Epithelial cell of prostate (primary cell): ENCODE measurements at regions not wholly inside any gene's neighbourhood (a gene's known extent, or its start where the extent isn't known, plus 50 kb on each side); places are given as distances from the start of the nearest gene placed in this dataset.

Experiments used
- DNase-seq: peaks from one replicate; pipeline ENCODE4 v3.0.0-alpha.2; 2011; ENCODE audit warnings: low read depth, low spot score
- H3K27ac ChIP-seq: fragments of 450-650 bp; 2 replicates; pipeline ENCODE4 v1.5.1; 2017; ENCODE audit warnings: mild to moderate bottlenecking

DNA sequence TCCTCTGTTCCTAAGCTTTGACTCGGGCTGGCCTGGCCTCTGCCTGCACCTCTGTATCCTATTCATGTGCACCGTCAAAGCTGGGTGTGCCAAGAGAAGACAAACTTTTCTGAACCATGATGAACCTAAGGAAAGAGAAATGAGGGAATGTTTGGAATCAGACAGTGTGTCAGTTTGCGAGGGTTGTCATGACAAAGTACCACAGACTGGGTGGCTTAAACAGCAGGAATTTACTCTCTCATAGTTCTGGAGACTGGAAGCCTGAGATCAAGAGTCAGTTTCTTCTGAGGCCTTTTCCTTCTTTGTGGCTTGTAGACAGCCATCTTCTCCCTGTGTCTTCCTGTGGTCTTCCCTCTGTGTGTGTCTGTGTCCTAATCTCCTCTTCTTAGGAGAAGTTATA is 129.0 kb downstream of the KATNIP start:
- H3K27ac ChIP-seq, result no peak overlapping the region
- no peak for DNase-seq

DNA sequence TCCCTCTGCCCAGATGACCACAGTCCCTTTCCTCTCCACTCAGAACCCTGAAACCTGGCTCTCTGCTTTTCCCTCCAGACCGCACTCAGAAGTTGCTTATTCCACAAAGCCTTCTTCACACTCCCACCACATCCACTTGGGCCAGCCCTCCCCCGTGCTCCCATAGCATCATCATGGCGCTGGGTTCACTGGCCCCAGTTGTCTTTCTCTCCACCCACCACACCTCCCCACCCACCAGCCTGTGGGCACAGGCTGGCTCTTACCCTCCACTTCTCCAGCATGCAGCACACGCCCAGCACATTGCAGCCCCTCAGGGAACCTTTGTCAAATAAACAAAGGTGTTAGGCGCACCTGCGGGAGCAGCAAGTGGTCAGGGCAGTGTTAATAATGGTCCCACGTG is 130.0 kb downstream of the KATNIP start:
- no peak overlapping the region for H3K27ac ChIP-seq
- no peak for DNase-seq

DNA sequence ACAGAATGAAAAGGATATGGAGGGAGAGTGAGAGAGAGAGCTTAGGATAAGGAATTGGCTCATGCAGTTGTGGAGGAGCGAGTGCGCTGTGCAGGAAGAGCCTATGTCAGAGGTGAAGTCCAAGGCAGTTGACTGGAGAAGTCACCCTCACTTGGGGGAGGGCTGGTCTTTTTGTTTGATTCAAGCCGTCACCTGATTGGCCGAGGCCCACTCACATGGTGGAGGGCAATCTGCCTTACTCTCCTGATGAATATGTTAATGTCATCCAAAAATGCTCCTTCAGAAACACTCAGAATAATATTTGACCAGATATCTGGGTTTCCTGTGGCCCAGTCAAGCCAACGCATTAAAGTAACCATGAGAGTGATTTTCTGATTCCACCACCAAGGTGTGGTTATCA is 131.7 kb downstream of the KATNIP start:
- H3K27ac ChIP-seq, result no peak overlapping the region
- DNase-seq, result no peak

DNA sequence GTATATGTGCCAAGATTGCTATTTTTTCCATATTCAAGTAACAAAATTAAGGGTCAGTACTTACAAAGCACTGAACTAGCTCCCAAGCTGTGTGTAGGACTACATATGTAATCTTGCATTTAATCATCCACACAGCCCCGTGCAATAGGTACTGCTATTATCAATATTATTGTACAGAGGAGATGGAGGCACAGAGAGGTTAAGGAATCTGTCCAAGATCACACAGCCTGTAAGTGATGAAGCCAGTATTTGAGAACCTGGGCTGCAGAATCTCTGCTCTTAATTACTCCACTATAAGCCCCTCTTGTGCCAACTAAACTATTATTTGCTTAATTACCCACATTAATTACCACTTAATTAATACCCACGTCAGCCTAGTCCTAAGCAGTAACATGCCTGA is 134.1 kb downstream of the KATNIP start:
- no peak for DNase-seq
- no peak overlapping the region for H3K27ac ChIP-seq

DNA sequence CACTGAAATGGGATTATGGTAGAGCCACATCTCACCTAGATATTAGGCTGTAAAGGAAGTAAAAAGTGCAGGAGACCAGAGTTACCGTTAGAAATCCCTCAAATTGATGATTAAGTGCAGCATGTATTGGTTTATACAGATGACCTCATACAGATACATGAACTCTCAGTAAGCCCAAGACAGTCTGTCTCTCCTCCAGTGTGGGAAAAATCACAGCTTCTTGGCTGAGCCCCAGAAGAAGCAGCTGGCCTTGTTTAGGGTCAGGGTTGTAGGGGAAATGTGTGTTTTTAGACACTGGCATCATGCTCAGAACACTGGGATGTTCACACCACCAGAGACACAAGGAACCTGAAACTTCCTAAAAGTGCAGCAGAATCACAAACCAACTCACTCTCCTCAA is 135.9 kb downstream of the KATNIP start:
- H3K27ac ChIP-seq, result no peak overlapping the region
- DNase-seq, result no peak

DNA sequence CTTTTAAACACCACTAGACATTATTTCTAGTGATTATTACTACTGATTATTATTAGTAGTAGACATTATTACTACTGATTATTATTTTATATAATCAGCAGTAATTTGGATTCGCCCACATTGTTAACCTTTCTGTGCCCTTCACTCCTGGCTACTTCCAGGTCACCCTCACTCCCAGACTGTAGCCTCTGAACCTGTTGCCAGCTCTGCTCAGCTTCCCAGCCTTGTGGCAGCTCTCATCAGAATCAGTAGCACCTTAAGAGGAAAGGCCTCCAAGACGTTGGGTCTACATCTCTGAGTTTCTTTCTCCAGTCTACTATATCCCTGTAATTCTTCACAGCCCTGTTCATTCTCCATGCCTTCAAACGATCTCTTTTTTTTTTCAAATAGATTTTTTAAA is 137.0 kb downstream of the KATNIP start:
- H3K27ac ChIP-seq, result no peak overlapping the region
- no peak for DNase-seq

DNA sequence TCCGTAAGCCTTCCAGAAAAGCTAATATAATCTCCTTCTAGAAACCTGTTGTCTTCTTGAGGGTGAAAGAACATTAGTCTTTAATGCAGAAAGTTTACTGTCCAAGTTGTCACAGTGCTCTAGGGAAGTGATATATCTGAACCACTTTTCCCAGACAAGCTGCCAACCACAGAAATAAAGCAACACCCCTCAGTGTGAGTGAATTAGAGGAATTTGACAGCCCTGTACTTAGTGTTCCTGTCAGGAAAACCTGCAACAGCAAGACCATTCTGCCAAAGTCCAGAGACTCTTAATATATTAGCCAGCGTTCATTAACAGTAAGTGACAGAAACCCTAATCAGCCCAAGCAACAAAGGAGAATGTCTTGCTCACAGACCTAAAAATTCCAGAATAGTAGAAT is 137.7 kb downstream of the KATNIP start:
- DNase-seq, result no peak

DNA sequence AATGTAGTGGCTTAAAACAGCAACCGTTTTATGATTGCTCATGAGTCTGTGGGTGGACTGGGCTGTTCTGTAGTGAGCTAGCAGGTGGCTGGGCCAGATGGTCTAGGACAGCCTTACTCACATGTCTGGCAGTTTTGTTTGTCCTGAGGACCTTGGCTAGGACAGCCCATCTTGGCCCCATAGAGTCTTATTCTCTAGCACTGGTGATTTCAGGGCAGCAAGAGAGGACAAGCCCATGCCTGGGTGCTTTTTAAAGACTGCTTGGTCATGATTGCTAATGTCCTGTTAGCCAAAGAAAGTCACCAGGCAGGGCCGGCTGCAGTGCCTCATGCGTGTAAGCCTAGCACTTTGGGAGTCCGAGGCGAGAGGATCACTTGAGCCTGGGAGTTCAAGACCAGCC is 139.8 kb downstream of the KATNIP start:
- no peak for DNase-seq
- H3K27ac ChIP-seq, result no peak overlapping the region

More for the DNA sequence above, 137.7 kb downstream of the KATNIP start:
- no peak overlapping the region for H3K27ac ChIP-seq

DNA sequence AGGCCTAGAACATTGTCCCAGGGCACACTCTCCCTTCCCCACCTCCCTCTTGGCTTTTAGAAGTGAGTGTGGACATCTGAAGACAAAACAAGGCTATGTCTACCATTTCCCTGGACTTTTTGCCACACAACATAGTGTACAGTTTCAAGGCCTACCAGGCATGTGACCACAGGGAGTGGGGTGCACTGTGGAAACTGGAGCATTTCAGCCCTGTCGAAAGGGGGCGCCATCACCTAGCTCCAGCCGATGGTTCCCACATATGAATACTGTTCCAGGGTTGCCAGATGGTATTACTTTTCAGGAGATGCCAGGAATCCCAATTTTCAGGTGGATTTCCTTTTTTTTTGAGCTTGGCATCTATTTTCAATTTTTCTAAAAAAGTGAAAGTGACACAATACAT is 140.7 kb downstream of the KATNIP start:
- DNase-seq, result no peak
- no peak overlapping the region for H3K27ac ChIP-seq

DNA sequence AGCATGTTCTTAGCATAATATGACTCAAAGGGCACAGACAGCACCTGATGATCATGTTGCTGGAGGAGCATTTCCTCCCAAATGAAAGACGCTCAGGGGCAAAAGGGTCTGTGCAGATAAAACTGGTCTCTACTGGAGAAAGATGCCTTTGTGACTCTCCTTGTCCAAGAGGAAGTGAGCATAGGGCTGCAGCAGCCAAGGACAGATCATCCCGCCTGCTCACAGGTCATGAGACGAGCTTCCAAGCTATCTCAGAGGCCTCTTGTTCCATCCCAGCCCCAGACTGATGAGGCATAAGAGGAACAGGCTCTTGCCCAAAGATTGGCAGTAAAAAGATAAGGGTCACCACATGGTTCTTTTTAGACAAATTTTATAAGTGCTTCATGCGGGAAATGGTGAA is 141.8 kb downstream of the KATNIP start:
- no peak overlapping the region for H3K27ac ChIP-seq
- DNase-seq, result no peak

DNA sequence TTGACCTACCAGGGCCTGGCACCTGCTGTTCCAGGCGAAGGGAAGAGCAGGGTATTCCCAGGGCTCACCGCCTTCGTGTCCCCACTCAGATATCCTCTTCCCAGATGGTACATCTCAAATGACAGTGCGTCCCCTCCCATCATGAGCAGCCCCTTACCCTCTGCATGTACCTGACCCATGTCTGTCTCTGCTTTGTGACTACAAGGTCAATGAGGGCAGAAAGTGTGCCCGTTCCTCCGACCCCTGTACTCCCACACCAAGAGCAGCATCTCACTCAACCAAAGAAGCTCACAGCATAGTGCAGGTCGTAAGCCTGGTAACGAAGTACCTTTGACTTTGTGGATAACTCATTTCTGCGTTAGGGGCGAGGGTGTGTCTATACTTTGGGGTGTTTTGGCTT is 142.6 kb downstream of the KATNIP start:
- no peak for DNase-seq

DNA sequence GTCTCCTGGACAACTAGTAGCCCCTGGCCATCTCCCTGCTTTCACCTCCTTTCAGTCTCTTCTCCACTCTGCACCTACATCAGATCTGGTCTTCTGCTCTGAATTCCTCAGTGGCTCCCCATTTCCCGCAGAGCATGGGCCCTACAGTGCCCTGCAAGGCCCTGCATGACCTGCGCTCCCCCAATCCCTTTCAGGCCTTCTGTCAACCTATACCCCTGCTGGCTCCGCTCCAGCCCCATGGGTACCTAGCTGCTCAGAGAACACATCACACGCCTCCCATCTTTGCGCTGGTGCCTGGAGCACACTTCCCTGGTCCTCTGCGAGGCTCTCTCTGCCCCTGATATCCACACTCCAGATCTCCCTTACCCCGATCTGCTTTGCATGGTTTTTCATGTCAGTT is 145.2 kb downstream of the KATNIP start:
- DNase-seq, result no peak
- no peak overlapping the region for H3K27ac ChIP-seq

More for the DNA sequence above, 142.6 kb downstream of the KATNIP start:
- no peak overlapping the region for H3K27ac ChIP-seq

DNA sequence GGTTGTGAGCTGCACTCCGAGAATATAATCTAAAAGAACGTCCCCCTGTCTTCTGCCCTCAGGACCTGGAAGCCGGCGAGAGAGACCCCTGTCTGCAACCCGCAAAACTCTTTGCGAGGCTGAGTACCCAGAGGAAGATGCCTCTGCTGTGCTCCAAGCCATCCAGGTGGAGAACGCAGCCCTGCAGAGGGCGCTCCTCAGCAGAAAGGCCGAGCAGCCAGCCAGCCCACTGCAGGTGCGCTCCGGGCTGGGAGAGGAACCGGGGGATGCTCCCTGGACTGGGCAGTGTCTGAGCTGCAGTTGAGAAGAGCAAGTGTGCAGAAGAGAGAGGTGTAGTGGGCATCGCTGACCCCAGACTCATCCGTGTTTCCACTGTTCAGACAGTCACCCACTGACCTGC is 148.3 kb downstream of the KATNIP start:
- no peak for DNase-seq
- H3K27ac ChIP-seq, result no peak overlapping the region

DNA sequence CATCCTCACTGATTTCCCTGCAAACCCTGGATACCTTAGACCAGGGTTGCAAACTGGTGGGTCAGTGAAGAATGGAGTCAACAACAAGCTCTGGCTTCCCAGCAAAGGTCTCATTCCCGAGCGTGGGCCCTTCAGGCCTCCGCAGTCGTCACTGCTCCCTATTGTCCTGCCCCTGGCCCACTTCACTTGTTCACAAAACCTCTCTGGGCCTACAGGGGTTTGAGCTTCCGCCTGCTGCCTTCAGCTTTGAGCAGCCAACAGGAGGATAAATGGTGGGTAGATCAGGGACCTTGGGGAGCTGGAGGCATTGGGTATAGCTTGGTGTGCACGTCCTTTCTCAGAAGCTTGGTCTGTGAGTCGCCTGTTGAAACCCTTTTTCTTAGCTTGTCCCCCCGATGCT is 148.8 kb downstream of the KATNIP start:
- H3K27ac ChIP-seq, result no peak overlapping the region
- no peak for DNase-seq

DNA sequence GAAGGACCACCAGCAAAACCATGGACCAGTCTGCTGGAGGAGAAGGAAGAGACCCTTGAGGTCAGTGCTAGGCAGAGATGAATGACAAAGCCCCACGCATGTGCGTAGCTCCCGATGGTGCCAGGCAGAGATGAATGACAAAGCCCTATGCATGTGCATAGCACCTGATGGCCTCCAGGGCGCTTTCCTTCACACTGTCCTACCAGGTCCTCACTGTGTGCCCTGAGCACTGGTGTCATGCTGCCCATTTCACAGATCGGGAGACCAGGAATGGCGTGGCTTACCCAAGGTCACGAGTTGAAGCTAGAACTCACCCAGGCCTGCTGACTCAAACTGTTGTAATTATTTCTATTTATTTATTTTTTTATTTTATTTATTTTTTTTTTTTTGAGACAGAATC is 149.6 kb downstream of the KATNIP start:
- no peak for DNase-seq

DNA sequence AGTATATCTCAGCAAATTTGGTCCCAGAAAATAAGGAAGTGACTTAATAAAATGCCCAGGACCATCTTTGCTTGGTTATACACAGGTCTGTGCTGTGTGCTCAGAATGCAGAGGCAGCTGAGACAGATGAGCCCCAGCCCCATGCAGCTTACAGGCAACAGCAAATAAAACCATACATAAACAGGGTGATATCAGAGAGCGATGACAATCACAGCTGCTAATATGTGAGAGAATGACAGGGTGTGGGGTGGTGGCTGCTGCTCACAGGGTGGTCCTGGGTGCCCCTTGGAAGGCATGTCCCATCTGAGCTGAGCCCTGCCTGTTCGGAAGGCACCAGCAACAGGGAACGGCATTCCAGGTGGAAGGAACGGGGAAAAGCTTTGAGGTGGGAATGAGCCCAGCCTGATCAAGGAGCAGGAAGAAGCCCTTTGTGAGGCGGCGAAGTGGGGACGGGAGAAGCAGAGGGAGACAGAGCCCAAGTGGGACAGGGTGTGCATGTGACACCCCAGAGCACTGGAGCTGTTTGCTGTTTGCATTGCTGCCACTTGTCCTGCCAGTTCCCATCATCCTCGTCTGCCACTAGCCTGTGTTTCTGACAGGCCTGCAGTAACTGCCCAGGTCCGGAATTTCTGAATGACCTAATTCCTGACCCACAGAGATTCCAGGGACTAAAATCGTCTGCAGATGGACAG is 150.5 kb downstream of the KATNIP start:
- H3K27ac ChIP-seq, result no peak overlapping the region
- DNase-seq, result no peak

More for the DNA sequence above, 149.6 kb downstream of the KATNIP start:
- no peak overlapping the region for H3K27ac ChIP-seq

DNA sequence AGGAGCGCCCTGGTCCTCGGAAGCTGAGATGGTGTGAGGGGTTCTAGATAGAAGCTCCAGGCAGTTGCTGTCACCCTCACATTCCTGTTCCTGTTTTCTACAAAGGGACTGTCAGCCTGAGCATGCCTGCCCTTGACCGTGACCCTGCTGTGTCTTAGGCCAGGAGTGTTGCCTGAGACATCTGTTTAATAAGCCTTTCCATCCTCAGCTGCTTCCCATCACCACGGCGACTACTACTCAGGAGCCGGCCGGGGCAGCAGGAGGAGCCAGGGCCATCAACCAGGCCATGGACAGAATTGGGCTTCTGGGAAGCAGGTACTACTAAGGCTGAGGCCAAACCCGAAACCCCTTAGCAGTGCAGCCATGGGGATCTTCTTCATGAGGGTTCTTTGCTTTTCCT is 151.4 kb downstream of the KATNIP start:
- no peak for DNase-seq
- H3K27ac ChIP-seq, result no peak overlapping the region

DNA sequence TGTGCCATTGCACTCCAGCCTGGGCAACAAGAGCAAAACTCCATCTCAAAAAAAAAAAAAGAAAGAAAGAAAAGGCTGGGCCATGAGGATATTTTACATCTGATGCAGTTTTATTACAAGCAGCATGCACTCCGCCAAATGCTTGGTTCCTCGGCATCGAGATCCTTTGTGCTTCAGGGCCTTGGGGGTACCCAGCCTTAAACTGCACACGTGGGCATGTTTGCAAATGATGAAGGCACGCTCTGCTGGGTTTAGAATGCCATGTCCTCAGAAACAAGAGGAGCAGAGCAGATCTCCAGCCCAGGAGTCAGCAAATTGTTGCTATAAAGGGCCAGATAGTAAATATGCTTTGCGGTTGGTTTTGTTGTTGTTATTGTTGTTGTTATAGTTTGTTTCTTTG is 153.2 kb downstream of the KATNIP start:
- H3K27ac ChIP-seq, result no peak overlapping the region
- no peak for DNase-seq

DNA sequence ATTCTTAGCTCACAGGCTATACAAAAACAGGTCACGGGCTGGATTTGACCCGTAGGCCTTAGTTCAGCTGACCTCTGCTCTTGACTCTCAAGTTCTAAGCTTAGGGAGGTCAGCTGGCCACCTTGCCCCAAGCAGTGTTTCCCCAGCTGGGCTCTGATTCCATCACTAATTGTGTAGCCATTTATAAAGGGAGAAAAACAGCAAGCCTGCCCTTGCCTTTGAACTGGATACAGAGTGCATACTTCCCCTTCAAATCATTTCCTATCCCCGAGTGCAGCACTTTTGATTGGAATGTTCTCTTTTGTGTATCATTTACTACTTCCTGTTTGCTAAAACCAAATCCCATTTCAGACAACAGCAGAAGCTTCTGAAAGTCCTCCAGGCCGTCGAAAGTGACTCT is 153.6 kb downstream of the KATNIP start:
- no peak for DNase-seq

DNA sequence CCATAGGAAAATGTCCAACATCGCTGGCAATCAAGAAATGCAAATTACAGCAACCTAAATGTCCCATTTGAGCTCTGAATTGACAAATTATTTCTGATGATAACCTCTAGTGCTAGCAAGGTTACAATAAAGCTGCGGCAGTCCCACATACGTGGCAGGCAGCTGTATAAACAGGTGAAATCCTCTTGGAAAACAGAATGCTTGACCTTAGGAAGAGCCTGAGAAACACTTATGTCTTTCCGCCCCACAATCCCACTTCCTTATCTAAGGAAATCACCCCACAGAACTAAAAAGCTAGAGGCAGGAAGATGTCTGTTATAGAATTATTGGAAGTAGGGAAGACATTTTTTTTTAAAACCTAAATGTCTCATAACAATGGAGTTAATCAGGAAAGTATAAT is 154.3 kb downstream of the KATNIP start:
- H3K27ac ChIP-seq, result no peak overlapping the region

More for the DNA sequence above, 153.6 kb downstream of the KATNIP start:
- no peak overlapping the region for H3K27ac ChIP-seq

DNA sequence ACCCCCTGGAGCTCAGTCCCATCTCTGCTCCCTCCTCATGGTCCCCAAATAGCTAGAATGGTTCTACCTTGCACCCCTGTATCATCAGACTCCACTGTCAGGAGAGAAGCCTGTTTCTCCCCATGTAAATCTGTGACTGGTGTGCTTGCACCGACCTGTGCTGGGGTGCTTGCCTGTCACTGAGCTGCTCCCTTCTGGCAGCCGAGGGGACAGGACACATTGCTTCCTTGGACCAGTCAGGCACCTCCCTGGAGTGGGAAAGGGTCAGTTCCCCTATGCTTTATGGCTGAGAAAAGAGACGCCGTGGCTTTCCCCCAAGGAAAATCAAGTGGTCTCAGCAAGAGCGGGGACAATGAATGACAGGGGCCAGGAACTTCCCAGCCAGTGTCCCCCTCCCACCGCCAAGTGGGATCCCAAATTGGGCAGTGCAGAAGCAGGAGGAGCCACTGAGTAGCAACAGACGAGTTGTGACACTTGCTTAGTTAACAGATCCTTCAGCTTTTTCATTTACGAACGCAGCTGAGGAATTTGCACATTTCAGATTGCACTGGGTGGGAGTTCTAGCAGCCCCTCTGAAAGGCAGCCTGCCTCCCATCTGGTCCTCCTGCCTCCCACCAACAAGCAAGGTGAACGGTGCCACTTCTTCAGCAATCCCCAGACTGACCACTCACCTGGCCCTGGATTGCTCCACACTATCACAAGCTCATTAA is 156.4 kb downstream of the KATNIP start:
- no peak for DNase-seq
- H3K27ac ChIP-seq, result no peak overlapping the region

More for the DNA sequence above, 154.3 kb downstream of the KATNIP start:
- no peak for DNase-seq
